Islet precursor cell (in vitro differentiated cells): ENCODE measurements at regions not wholly inside any gene's neighbourhood (a gene's known extent, or its start where the extent isn't known, plus 50 kb on each side); places are given as distances from the start of the nearest gene placed in this dataset.

Experiments
- DNase-seq: peaks from one replicate; pipeline ENCODE4 v3.0.0-alpha.2; 2018

DNA sequence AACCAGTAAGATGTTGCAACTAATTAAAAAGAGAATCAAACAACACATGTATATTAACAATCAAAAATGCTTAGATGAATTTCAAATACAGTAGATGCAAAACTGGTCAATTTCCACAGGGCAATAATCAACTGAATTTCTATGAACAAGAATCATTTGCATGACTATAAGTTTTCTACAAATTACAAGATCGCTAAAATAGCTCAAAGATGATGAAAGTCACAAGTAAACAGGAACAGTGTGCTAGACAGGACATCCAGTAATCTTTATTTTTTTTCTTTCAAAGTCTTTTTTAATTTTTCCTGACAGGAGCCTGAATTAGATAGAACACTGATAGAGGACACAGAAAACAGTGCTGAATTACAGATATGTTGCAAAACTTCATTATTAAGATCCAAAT, 608.2 kb upstream of the DAB2 start:
- DNase-seq = no peak

DNA sequence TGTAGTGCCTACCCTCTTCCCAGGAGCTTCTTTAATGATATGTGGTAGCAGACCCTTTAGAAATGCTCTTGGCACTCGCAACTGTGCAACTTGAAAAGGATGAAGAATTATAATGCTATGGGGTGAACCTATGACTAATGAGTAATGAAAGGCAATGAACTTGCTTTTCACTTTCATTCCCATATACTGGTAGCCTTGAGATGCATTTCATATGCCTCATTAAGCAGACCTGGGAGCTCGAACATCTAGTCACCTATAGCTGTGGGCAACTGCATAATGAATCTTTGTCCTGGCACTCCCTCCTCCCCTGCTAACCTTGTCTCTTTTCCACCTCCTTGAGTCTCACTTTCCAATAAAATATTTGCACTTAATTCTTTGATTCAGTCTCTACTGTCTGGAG, 605.9 kb upstream of the DAB2 start:
- no peak for DNase-seq

DNA sequence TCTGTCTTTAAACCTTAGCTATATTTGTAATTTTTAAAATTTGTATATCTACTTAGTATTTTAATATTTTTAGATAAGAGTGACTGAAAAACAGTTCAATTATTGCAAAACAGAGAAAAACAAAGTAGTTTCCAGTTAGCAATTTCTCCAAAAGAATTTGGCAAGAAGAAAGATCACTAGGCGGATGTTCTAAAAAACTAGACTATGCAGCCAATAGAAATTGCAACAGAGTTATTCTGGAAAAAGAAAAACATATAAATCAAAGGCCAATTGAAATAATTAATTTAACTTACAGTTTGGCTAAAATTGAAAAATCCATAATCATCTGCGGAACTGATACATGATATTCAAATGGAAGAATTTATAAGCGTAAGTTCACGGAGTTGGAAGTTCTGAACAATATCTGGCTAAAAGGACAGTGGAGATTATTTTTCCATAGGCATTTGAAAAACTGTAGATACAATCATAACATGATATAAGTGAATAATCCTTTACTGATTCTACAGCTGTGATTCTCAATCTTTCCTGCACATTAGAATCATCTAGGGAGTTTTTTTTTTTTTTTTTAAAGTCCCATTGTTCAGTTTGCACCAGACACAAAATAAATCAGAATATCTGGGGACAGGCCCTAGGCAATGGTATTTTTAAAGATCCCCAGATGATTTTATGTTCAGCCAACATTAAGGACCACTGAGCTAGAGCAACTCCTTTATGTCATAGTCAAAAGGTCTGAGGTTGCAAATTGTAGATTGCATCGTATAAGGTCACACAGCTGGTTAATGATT, 605.1 kb upstream of the DAB2 start:
- no peak for DNase-seq

DNA sequence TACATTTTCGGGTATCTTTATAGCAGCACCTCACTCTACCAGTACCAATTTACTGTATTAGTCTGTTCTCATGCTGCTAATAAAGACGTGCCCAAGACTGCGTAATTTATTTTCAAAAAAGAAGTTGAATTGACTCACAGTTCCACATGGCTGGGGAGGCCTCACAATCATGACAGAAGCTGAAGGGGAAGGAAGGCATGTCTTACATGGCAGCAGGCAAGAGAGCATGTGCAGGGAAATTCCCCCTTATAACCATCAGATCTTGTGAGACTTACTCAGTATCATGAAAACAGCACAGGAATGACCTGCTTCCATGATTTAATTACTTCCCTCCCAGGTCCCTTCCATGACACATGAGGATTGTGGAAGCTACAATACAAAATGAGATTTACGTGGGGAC, 602.6 kb upstream of the DAB2 start:
- DNase-seq = no peak

DNA sequence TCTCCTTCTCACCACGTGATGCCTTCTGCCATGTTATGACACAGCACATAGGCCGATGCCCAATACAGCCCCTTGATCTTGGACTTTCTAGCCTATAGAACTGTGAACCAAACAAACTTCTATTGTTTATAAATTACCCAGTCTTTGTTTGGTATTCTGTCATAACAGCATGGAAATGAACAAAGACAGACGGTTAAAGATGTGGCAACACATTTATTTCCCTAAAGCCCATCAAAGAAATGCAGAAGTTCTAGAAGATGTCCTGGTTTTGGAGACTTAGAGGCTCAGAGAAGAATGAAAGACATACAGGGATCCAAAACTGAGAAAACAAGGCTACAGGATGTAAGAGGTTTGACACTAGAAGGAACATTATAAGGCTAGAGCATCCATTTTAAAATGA, 600.8 kb upstream of the DAB2 start:
- DNase-seq = no peak

DNA sequence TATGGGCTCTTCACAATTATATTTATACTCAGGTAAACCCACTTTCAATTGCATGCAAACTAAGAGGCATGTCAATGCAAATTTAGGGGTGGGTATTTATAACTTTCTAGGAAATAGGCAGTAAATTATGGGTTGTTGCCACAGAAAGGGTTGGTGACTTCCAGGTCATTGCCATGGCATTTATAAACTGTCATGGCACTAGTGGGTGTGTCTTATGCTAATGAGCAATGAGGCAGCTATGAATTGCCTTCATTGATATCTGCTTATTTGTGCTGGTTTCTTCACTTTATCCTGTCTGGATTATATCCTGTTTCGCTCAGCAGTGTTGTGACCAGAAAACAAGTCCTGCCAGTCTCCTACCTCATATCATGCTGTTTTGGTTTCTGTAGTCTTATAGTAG, 597.3 kb upstream of the DAB2 start:
- no peak for DNase-seq

DNA sequence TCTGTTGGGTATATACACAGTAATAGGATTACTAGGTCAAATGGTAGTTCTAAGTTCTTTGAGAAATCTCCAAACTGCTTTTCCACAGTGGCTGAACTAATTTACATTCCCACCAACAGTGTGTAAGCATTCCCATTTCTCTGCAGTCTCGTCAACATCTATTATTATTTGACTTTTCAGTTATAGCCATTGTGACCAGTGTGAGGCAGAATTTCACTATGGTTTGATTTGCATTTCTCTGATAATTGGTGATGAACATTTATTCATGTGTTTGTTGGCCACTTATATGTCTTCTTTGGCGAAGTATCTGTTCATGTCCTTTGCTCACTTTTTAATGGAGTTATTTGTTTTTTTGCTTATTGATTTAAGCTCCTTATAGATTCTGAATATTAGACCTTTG, 596.2 kb upstream of the DAB2 start:
- DNase-seq = no peak

DNA sequence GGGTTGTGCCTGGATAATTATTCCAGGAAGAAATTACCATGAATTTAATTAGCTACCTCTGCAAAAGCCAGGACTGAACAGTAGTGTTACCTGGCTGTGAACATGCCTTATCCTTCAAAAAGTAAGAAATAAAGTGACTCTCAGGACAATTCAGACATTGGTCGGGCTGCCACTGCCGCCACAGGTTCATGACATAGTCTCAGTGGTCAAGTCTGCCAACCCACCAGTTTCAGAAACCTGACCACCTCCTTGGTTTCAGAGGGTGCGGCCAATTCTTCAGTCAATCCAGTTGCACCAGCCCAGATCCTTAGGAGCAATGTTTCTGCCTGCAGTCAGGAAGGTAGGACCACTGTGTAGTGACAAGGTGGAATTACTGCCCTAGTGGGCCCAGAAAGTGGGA, 593.1 kb upstream of the DAB2 start:
- DNase-seq = no peak

DNA sequence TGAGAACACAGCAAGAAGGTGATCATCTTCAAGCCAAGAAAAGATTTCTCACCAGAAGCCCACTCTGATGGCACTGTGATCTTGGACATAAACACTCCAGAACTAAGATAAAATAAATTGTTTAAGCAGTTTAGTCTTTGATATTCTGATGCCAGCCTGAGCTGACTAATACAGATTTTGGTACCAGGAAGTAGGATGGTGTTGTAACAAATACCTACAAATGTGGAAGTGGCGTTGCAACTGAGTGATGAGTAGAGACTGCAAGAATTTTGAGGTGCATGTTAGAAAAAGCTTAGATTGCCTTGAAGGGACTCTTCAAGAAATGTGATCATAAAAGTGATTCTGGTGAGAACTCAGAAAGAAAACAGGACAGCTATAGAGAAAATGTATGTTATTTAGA, 592.4 kb upstream of the DAB2 start:
- DNase-seq = no peak

DNA sequence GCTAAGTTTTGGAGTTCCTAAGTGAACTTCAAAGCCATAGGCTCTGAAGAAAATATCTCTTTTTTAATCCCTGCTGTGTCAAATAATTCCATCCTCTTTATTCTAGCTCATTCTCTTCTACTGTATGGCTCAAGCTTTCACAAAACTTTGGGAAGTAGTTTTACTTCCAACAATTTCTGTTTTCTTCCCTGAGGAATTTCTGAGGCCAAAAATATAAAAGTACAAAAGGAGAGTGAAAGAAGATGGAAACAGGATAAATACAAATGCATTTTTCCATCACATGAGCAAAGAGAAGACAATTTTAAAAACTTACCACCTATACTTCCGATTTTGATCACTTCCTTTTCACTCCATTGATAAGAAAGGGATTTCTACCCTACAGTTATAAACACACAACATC, 585.7 kb upstream of the DAB2 start:
- no peak for DNase-seq

DNA sequence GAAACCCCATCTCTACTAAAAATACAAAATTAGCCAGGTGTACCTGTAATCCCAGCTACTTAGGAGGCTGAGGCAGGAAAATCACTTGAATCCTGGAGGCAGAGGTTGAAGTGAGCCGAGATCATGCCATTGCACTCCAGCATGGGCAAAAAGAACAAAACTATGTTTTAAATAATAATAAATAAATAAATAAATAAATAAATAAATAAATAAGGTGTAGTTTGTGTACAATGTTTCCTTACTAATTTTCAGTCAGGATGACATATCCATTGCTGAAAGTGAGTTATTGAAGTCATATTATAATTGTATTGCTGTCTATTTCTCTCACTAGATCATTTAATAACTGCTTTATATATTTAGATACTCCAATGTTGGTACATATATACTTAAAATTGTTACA, 581.5 kb upstream of the DAB2 start:
- DNase-seq = no peak

DNA sequence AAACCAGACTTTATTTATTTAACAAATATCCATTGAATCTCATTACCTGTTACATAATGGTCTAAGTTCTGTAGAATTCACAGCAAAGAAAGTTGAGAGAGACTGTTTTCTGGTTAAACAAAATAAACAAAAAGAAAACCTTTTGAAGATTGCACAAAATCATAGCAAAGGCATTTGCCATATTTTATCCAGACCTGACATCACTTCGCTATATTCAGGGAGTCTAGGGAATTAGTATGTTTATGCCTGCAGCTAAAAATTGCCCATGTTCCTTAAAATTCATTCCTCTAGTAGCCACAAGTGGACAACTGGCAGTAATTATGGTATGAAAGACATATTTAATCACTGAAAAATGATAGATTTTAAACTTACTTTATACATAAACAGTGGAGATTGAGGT, 577.0 kb upstream of the DAB2 start:
- no peak for DNase-seq

DNA sequence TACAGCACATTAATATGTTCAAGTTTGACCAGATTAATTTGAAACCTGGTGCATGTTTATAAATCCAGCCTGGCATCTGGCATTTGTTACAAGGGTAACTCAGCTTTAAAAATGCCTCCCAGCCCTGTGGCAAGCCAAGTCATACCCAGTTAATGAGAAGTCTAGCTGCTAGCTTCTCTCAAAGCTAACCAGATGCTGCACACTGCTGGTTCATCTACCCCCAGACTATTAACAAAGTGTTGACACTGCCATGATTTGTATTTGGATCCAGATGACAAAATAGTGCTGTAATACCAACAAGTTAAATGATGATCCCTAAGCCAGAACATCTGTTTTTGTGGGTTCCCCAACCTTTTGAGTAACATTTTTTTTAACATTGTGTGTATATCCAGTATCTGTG, 573.7 kb upstream of the DAB2 start:
- DNase-seq = no peak

DNA sequence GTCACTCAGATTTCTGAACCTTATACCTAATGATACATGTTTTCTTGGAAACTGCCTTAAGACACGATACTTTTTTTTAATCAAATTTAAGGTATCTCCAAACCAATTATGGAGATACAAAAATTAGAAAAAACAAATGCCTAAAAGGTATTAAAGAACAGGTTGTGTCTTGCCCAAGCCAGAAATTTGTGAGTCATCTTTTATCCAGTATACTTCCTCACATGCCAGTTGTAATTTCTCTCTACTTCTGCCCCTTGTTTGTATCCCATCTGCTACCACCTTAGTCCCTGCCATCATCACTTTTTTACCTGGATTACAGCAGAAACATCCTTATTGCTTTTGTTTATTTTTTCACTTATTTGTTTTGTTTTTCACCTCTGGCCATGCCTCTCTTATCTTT, 571.2 kb upstream of the DAB2 start:
- DNase-seq = no peak

DNA sequence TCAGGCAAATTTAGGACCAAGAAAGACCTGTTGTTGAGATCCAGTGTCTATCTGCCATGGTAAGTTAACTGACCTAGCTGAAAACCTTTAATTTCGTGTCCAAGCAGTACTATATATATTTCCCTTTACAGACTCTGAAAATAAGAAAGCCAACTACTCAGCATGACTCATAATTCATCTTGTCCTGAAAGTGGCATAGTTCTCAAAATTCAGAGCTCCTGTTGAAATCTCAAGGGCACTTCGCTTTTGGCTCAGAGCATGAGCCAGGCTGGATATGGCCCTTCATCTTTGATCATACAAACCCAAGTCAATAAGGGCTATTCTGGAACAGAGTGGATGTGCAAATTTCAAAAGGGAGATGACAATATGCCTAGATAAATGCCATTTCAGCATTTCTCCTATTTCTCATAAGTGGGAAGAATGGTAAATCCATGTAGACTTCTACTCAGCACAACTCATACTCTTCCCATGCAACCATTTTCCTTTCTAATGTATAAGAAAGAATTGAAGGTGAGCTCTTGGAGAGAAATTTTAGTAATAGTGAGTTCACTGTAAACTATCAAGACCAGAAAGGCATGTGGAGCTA, 567.9 kb upstream of the DAB2 start:
- DNase-seq = no peak

DNA sequence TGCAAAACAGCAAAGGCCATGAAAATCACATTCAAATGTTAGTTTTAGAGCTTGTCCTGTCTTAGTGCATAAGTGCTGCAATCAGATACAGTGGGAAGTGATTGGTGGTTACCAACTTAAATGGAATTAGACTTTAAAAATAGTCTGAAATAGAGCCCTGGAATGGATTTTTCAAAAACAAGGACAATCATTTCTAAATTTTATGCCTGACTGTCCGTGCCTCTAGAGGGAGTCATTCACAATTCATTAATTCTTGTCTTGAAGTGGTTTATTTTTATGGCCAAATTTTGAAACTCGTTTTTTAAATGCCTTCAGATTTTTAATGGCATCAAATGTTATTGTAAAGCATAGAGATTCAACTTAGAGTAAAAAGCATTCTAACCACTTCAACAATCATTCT, 561.8 kb upstream of the DAB2 start:
- no peak for DNase-seq

DNA sequence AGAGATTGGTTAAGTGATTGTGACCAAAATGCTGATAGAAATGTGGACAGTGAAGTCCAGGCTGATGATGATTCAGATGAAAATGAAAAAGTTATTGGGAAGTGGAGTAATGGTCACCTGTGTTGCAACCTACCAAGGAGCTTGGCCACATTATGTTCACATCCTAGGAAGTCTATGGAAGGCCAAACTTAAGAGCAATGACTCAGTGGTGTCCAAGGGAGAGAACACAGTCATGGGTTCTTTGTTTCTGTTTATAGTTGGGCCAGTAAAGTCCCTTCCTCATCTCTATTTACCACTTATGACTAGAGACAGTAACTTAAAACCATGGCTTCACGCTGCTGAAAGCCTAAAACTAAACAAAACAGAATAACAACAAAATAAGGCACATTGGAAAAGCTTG, 555.3 kb upstream of the DAB2 start:
- DNase-seq = no peak

DNA sequence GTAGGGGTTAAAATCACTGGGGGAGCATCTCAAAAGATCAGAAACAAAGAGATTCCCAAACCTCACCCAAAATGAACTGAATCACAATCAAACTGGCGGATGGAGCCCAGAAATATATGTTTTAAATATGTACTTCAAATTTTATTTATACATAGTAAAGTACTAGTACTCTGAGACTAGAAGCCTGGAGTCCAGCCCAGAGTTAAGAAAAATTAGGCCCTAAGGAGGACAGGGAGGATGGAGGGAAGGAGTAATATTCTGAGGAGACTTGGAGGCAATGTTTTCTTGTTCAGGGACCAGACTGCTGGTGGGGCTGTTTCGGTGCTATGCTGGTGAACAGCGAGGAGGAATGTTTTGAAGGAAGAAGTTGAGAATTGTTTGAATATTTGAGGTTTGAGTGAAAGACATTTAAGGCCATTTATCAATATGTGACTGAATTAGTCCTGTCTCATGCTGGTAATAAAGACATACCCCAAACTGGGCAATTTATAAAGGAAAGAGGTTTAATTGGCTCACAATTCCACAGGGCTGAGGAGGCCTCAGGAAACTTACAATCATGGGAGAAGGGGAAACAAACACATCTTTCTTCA, 552.4 kb upstream of the DAB2 start:
- no peak for DNase-seq

DNA sequence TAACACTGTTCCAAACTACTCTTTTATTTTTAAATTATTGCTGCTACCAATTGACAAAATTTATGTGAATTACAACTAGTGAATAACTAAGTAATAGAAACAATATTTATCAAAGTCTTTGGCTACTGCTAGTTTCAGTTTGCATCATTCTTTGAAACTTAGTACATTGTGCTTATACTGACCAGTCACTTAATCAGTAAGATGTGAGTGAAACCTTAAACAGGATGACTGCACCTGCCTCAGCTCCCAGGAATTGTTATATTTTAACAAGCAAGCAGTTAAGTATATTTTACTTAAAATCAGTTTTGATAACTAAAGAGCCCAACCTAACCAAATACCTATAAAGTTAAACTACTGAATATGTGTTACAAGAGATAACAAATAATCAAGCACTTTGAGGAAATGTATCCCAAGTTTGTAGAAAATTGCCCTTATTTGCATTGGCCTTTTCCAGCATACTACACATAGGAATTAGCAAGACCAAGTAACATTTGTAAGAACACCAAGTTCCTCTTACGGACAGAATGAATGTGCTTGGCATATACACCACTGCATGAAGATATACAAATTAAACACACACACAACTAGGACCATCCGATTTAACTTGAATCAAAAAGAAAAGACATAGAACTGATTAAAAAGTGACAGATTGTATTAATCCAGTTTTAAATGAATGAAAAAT, 545.5 kb upstream of the DAB2 start:
- no peak for DNase-seq

DNA sequence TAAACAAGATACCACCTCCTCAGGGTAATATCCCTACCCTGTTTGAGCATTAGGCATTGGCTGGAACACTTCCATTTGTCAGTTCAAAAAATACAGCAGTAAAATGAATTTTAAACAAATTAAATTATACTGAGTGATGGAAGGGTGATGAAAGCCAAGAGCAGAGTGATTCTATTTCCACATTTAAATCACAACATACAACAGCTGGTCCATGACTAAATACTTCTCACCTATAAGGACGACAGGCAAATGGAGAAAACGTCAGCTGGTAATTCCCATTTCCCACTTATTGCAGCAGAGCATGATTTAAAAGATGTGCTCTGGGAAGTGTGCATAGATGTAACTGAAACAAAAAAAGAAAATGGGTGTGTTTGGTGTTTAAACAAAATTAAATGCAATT, 543.6 kb upstream of the DAB2 start:
- DNase-seq = no peak

DNA sequence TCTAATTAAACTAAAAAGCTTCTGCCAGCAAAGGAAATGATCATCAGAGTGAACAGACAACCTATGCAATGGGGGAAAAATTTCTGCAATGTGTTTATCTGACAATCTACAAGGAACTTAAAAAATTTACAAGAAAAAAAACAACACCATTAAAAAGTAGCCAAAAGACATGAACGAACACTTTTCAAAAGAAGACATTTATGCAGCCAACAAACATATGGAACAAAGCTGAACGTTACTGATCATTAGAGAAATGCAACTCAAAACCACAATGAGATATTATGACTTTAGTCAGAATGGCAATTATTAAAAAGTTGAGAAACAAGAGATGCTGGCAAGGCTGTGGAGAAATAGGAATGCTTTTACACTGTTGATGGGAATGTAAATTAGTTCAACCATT, 530.4 kb upstream of the DAB2 start:
- DNase-seq = no peak

DNA sequence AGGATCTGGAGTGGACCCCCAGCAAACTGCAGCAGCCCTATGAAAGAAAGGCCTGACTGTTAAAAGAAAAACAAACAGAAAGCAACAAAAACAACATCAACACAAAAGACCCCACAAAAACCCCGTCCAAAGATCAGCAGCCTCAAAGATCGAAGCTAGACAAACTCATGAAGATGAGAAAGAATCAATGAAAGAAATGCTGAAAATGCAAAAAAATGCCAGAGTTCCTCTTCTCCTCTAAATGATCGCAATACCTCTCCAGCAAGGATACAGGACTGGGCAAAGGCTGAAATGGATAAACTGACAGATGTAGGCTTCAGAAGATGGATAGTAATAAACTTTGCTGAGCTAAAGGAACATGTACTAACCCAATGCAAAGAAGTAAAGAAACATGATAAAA, 526.3 kb upstream of the DAB2 start:
- no peak for DNase-seq

DNA sequence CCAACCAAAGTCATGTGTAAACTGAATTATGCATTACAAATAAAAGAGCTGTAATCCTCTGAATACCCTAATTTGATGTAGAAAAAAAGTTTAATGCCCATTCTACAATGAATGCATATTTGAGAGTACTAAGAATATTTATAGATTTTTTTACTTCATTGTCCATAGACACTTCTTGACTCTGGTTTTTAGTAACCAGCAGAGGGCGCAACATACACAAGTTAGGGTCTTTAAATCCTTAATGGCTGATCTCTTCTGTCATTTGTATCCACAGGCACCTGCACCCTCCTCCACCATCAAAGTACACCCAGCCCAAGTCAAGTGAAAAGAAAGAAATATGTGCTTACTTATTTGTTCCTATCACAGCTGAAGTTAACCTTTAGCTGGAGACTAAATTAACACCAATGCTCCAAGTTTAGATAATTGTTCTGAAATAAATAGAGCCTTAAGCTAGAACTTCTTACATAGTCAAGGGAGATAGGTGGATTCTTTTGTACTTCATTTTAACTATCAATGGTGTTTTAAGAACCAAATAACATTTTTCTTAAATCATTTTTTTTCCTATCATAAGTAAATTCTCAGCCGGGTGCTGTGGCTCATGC, 524.2 kb upstream of the DAB2 start:
- no peak for DNase-seq

DNA sequence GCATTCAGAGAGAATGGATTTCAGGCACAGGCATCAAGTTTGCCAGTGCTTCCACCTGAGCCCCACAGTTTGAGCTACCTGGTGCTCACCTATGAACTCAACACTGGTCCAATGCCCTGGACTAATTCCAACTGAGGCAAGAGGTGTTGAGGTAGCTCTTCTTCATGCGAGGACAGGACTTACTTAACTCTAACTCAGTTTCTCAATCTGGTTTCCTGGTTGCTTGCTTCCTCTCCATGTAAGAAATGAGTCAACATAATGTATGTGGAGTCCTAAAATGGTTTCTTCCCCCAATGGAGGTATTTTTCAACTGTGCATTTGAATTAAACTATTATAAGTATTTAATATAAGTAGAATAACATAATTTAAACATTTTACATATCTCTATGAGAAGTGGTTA, 523.6 kb upstream of the DAB2 start:
- DNase-seq = no peak
